Stimulated activated naive CD4-positive, alpha-beta T cell (primary cell): ENCODE measurements at regions not wholly inside any gene's neighbourhood (a gene's known extent, or its start where the extent isn't known, plus 50 kb on each side); places are given as distances from the start of the nearest gene placed in this dataset.

Experiments used
- DNase-seq, 6 experiments: peaks; one replicate each; lab custom pipeline; 2025; lab: John Stamatoyannopoulos, UW

GRCh38 chr6:84815896-84816735, 51.7 kb upstream of the TBX18 start:
- no peak for DNase-seq
